ENCODE measurements at regions not wholly inside any gene's neighbourhood (a gene's known extent, or its start where the extent isn't known, plus 50 kb on each side); places are given as distances from the start of the nearest gene placed in this dataset.

DNA sequence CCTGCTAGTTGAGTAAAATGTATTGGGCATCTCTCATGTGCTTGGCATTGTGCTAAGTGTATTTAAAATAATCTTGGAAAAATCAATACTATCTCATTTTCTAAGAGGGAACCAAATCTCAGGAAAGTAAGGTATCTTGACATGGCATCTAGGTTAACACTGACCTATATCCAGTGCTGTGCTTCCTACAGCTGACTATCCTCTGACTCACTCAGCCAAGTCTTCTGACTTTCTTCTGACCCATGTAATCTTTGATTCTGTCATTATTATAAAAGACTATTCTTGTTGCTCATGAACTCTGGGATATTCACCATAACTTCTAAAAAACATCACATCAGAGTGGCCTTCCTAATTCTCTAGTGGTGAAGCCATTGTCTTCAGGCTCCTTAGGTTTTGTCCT is 304.1 kb upstream of the TENM4 start:
- Histone ChIP-seq H3K4me1 (no peaks in the 10 kb centered on the region), H3K27me3 (peaks cover 0 to 2% (median 0%) of the 10 kb centered on the region in 9 donors), H3K9me3 (no peaks in the 10 kb centered on the region), H3K27ac (no peak overlapping the region), H3K36me3 (no peaks in the 10 kb centered on the region), H3K4me3 (no peak overlapping the region)
- ATAC-seq = no peak
- TF ChIP-seq POLR2A (IDR thresholded peaks at IDR 0.05) = no peak
- TF ChIP-seq, protein P1, sequence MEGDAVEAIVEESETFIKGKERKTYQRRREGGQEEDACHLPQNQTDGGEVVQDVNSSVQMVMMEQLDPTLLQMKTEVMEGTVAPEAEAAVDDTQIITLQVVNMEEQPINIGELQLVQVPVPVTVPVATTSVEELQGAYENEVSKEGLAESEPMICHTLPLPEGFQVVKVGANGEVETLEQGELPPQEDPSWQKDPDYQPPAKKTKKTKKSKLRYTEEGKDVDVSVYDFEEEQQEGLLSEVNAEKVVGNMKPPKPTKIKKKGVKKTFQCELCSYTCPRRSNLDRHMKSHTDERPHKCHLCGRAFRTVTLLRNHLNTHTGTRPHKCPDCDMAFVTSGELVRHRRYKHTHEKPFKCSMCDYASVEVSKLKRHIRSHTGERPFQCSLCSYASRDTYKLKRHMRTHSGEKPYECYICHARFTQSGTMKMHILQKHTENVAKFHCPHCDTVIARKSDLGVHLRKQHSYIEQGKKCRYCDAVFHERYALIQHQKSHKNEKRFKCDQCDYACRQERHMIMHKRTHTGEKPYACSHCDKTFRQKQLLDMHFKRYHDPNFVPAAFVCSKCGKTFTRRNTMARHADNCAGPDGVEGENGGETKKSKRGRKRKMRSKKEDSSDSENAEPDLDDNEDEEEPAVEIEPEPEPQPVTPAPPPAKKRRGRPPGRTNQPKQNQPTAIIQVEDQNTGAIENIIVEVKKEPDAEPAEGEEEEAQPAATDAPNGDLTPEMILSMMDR (IDR thresholded peaks at IDR 0.05) = no peak
- no peak for DNase-seq
- intact Hi-C loops (cut with DNase I) = no loop called here

GRCh38 chr11:79742176-79742575 is 301.3 kb upstream of the TENM4 start:
- intact Hi-C loops (cut with DNase I) = no loop called here
- TF ChIP-seq, protein P1 (IDR thresholded peaks at IDR 0.05) = no peak
- TF ChIP-seq POLR2A (IDR thresholded peaks at IDR 0.05) = no peak
- 47 to 55% (median 50%) methylated on average over 2 of the region's 2 CpGs for WGBS, 4 donors
- Histone ChIP-seq H3K4me3 (no peak overlapping the region), H3K9me3 (no peaks in the 10 kb centered on the region), H3K4me1 (no peaks in the 10 kb centered on the region), H3K27ac (no peak overlapping the region), H3K27me3 (peaks cover 0 to 2% (median 0%) of the 10 kb centered on the region in 9 donors), H3K36me3 (no peaks in the 10 kb centered on the region)
- ATAC-seq = no peak
- DNase-seq = no peak

DNA sequence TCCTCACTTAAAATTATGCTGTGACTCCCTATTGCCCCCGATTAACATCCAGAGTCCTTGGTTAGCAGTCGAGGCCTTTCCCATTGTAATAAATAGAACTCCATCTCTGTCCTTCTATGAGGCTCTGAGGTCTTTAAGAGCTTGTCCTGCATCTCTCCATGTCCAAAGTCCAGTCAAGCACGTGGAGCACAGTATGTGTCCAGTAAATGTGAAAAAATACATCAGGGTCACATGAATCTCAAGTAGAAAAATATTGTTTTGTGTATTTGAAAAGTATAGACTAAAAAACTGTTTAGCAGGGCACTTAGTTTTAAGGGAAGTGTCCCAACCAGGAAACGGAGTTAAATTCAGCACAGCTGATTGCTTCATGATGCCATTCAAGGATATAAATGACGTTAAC is 298.8 kb upstream of the TENM4 start:
- no peak overlapping the region for H3K4me3 ChIP-seq
- no peak overlapping the region for H3K27ac ChIP-seq
- TF ChIP-seq POLR2A (IDR thresholded peaks at IDR 0.05) = no peak
- TF ChIP-seq, protein P1 (IDR thresholded peaks at IDR 0.05) = no peak
- ATAC-seq (no peak), DNase-seq (no peak)
- H3K4me1 ChIP-seq = no peaks in the 10 kb centered on the region
- no peaks in the 10 kb centered on the region for H3K9me3 ChIP-seq
- intact Hi-C loops (cut with DNase I) = no loop called here
- H3K27me3 ChIP-seq = no peaks in the 10 kb centered on the region
- 65 to 74% (median 71%) methylated on average over 5 of the region's 5 CpGs for WGBS, 4 donors
- H3K36me3 ChIP-seq = no peaks in the 10 kb centered on the region

GRCh38 chr11:79727221-79727620 is 286.4 kb upstream of the TENM4 start:
- intact Hi-C loops (cut with DNase I) = no loop called here
- no peaks in the 10 kb centered on the region for H3K4me1 ChIP-seq
- no peak for ATAC-seq
- H3K36me3 ChIP-seq = no peaks in the 10 kb centered on the region
- 89 to 100% (median 91%) methylated on average over 1 to 7 of the region's 7 CpGs for WGBS, 4 donors
- DNase-seq = no peak
- peaks cover 0 to 11% (median 0%) of the 10 kb centered on the region in 12 donors for H3K9me3 ChIP-seq
- H3K27me3 ChIP-seq = no peaks in the 10 kb centered on the region
- H3K27ac ChIP-seq = no peak overlapping the region
- TF ChIP-seq, protein P1 (IDR thresholded peaks at IDR 0.05) = no peak
- no peak for TF ChIP-seq POLR2A (IDR thresholded peaks at IDR 0.05)
- no peak overlapping the region for H3K4me3 ChIP-seq

Data from heart left ventricle (tissue), 16 donors.